K562 (cell line): ENCODE measurements at regions not wholly inside any gene's neighbourhood (a gene's known extent, or its start where the extent isn't known, plus 50 kb on each side); places are given as distances from the start of the nearest gene placed in this dataset.

Experiments
- ATAC-seq: fragments of 200-7000 bp; cut with Tn5 transposase; 3 replicates; pipeline ENCODE4 v1.9.1; 2020; ENCODE audit warnings: moderate library complexity
- BruUV-seq: library from RNA; stranded (reverse); fragments of 400-500 nt; replicated peaks from 2 replicates; lab custom pipeline; 2021; lab: Mats Ljungman, UMichigan
- CTCF ChIA-PET: fragments of 300-600 bp; formaldehyde crosslinking; extraction: SDS; loops from one replicate; lab custom pipeline; 2021; ENCODE audit warnings: low intra/inter-chr PET ratio; lab: Yijun Ruan, JAX
- POLR2A ChIA-PET: fragments of 300-600, 350-650 bp; sonication (Branson Sonifier 250); formaldehyde crosslinking; extraction: SDS; loops from one replicate; lab custom pipeline; 2021; ENCODE audit warnings: antibody characterized with exemption, inconsistent platforms; lab: Yijun Ruan, JAX
- DNase-seq, 4 experiments: peaks; one replicate each; pipeline versions ENCODE4 v3.0.0 to v3.0.0-alpha.2; 2011 to 2018; ENCODE audit warnings: low spot score in 3 of 4, mixed read lengths in 3 of 4; ENCODE audit errors: extremely low read depth in 1 of 4
- FAIRE-seq: peaks from 2 replicates; lab custom pipeline; 2011; peaks lifted over from hg19 to GRCh38; lab: Jason Lieb, UNC
- H2AFZ ChIP-seq: 2 replicates; pipeline ENCODE4 v1.6.0; 2011; ENCODE audit warnings: low read depth, low read length, control low read depth, inconsistent platforms
- H3K27ac ChIP-seq: fragments of 200-600 bp; 3 replicates; pipeline ENCODE4 v1.8.0; 2011; ENCODE audit warnings: low read depth, mild to moderate bottlenecking, control low read depth, inconsistent platforms, low read length, moderate library complexity, mixed read lengths; ENCODE audit errors: extremely low read depth
- H3K27me3 ChIP-seq, 2 experiments: fragments of 300-600 bp in 1 of 2; 2 replicates in 1 of 2; 3 replicates in 1 of 2; pipeline versions ENCODE4 v1.6.0 to v1.8.0; 2011; ENCODE audit warnings: inconsistent platforms in 2 of 2, low read length in 2 of 2, mild to moderate bottlenecking in 1 of 2, mixed read lengths in 1 of 2, moderate library complexity in 1 of 2; ENCODE audit not compliant: control insufficient read depth in 2 of 2, insufficient read depth in 2 of 2
- H3K36me3 ChIP-seq: fragments of 300-600 bp; 3 replicates; pipeline ENCODE4 v1.8.0; 2011; ENCODE audit warnings: mild to moderate bottlenecking, low read length, inconsistent platforms; ENCODE audit not compliant: control insufficient read depth, insufficient read depth
- H3K4me1 ChIP-seq, 2 experiments: fragments of 200-600 bp in 1 of 2; replicated peaks in 1 of 2; 2 replicates in 1 of 2; 3 replicates in 1 of 2; pipeline versions ENCODE4 v1.5.1 to v1.8.0; 2011; ENCODE audit warnings: inconsistent platforms in 2 of 2, low read length in 2 of 2, mild to moderate bottlenecking in 1 of 2, mixed read lengths in 1 of 2, moderate library complexity in 1 of 2; ENCODE audit not compliant: control insufficient read depth in 2 of 2, insufficient read depth in 2 of 2
- H3K4me2 ChIP-seq: 2 replicates; pipeline ENCODE4 v1.6.1; 2011; ENCODE audit warnings: low read length, control low read depth, inconsistent platforms, mixed read lengths; ENCODE audit not compliant: insufficient read depth
- H3K4me3 ChIP-seq: fragments of 200-600 bp; sonication (generic), shearing (Covaris generic); 2 replicates; pipeline ENCODE4 v1.5.1; 2016; ENCODE audit warnings: control low read depth, inconsistent platforms
- H3K79me2 ChIP-seq: fragments of 200-600 bp; 3 replicates; pipeline ENCODE4 v1.8.0; 2011; ENCODE audit warnings: low read length, inconsistent platforms; ENCODE audit not compliant: control insufficient read depth, insufficient read depth
- H3K9ac ChIP-seq, 2 experiments: 2 replicates each; pipeline versions ENCODE4 v1.6.0 to v1.6.1; 2011; ENCODE audit warnings: low read depth in 2 of 2, low read length in 2 of 2, control low read depth in 1 of 2, inconsistent platforms in 1 of 2, mild to moderate bottlenecking in 1 of 2, mixed read lengths in 1 of 2; ENCODE audit not compliant: insufficient read depth in 1 of 2
- H3K9me1 ChIP-seq: one replicate; pipeline ENCODE4 v1.6.0; 2011; ENCODE audit warnings: inconsistent platforms, mild to moderate bottlenecking, low read length, moderate library complexity; ENCODE audit not compliant: control insufficient read depth, insufficient read depth
- H3K9me3 ChIP-seq: replicated peaks from 2 replicates; pipeline ENCODE4 v1.5.1; 2011; ENCODE audit warnings: low read depth, low read length, inconsistent platforms; ENCODE audit not compliant: control insufficient read depth, insufficient read depth
- H4K20me1 ChIP-seq: replicated peaks from 2 replicates; pipeline ENCODE4 v1.6.1; 2011; ENCODE audit warnings: low read length, inconsistent platforms, mixed read lengths; ENCODE audit not compliant: control insufficient read depth, insufficient read depth
- GABPB2 ChIP-seq: fragments of 250-450 bp; sonication (Bioruptor Pico); conservative IDR thresholded peaks from 2 replicates; pipeline ENCODE4 v1.5.1; 2021; ENCODE audit warnings: mild to moderate bottlenecking
- HSF4 ChIP-seq: fragments of 250-450 bp; sonication (Bioruptor Pico); IDR thresholded peaks from 2 replicates; pipeline ENCODE4 v2.1.2; 2022; ENCODE audit warnings: mild to moderate bottlenecking, moderate library complexity, borderline replicate concordance
- KDM5B ChIP-seq: fragments of 200-600 bp; sonication (generic); IDR thresholded peaks from 2 replicates; pipeline ENCODE4 v1.6.1; 2012; ENCODE audit warnings: low read depth, mild to moderate bottlenecking, moderate library complexity, low read length, control low read depth, inconsistent platforms; ENCODE audit not compliant: insufficient replicate concordance
- RAD51 ChIP-seq: fragments of 450-650 bp; IDR thresholded peaks from 2 replicates; pipeline ENCODE4 v1.7.1; 2016; ENCODE audit warnings: low read depth, mild to moderate bottlenecking, borderline replicate concordance
- YY1 ChIP-seq, 3 experiments: IDR thresholded peaks; 2 replicates each; pipeline ENCODE4 v1.6.1; 2011; ENCODE audit warnings: low read length in 2 of 3, mild to moderate bottlenecking in 2 of 3, moderate library complexity in 2 of 3, borderline replicate concordance in 1 of 3, control low read depth in 1 of 3, low read depth in 1 of 3; ENCODE audit not compliant: insufficient read depth in 3 of 3, insufficient replicate concordance in 2 of 3, control insufficient read depth in 1 of 3, insufficient read length in 1 of 3; ENCODE audit errors: extremely low read depth in 1 of 3
- ZFP1 ChIP-seq: fragments of 450-650 bp; formaldehyde crosslinking; IDR thresholded peaks from 2 replicates; pipeline ENCODE4 v1.4.0; 2020; ENCODE audit warnings: mild to moderate bottlenecking, mixed read lengths
- ZNF184 ChIP-seq: sonication (generic); formaldehyde crosslinking; IDR thresholded peaks from 2 replicates; pipeline ENCODE4 v1.5.0; 2020; ENCODE audit warnings: missing genetic modification reagents
- WGBS: fragments of 100-300 bp; shearing (Covaris generic); methylation state at CpG from one replicate; pipeline ENCODE4 v1.1.6; 2016; ENCODE audit warnings: low coverage, mixed read lengths; ENCODE audit not compliant: insufficient coverage; ENCODE audit errors: missing lambda C conversion rate; 5-methylcytosine and 5-hydroxymethylcytosine counted together
- in situ Hi-C: fragments of 300-500 bp; cut with MboI; formaldehyde crosslinking; loops from 4 replicates; pipeline ENCODE4 v1.15.0; 2018; ENCODE audit warnings: inconsistent platforms, mixed read lengths
- intact Hi-C: fragments of 100-400 bp; cut with micrococcal nuclease; formaldehyde crosslinking; loops from 2 replicates; pipeline ENCODE4 v1.14.2; 2022
- TF ChIP-seq, protein P1 (sequence below): sonication (generic); formaldehyde crosslinking; IDR thresholded peaks from 2 replicates; pipeline ENCODE4 v1.8.1; 2023; ENCODE audit warnings: mild to moderate bottlenecking, missing genetic modification reagents

GRCh38 chr3:148178503-148178902 lies 519.2 kb upstream of the AGTR1 start:
- ChIA-PET POLR2A (no interaction called here), CTCF (no interaction called here)
- Histone ChIP-seq H3K9ac (no peak overlapping the region), H2AFZ (no peak overlapping the region), H3K27ac (no peak overlapping the region), H3K36me3 (no peaks in the 10 kb centered on the region), H3K9me3 (no peaks in the 10 kb centered on the region), H3K4me1 (no peaks in the 10 kb centered on the region), H3K4me3 (no peak overlapping the region), H3K79me2 (no peaks in the 10 kb centered on the region), H4K20me1 (no peaks in the 10 kb centered on the region), H3K4me2 (no peak overlapping the region), H3K9me1 (no peaks in the 10 kb centered on the region), H3K27me3 (no peaks in the 10 kb centered on the region)
- TF ChIP-seq ZFP1 (no peak), GABPB2 (no peak), YY1 (IDR thresholded peaks at IDR 0.05; ENCODE audit: borderline replicate concordance in 1 of 3, control insufficient read depth in 1 of 3, extremely low read depth in 1 of 3, insufficient read depth in 3 of 3, insufficient read length in 1 of 3, insufficient replicate concordance in 2 of 3, low read depth in 1 of 3, low read length in 2 of 3) (no peak), ZNF184 (CRISPR knock-in tag) (no peak), RAD51 (no peak), KDM5B (no peak), HSF4 (CRISPR knock-in tag) (no peak)
- TF ChIP-seq, protein P1, sequence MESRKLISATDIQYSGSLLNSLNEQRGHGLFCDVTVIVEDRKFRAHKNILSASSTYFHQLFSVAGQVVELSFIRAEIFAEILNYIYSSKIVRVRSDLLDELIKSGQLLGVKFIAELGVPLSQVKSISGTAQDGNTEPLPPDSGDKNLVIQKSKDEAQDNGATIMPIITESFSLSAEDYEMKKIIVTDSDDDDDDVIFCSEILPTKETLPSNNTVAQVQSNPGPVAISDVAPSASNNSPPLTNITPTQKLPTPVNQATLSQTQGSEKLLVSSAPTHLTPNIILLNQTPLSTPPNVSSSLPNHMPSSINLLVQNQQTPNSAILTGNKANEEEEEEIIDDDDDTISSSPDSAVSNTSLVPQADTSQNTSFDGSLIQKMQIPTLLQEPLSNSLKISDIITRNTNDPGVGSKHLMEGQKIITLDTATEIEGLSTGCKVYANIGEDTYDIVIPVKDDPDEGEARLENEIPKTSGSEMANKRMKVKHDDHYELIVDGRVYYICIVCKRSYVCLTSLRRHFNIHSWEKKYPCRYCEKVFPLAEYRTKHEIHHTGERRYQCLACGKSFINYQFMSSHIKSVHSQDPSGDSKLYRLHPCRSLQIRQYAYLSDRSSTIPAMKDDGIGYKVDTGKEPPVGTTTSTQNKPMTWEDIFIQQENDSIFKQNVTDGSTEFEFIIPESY (CRISPR knock-in tag) = no peak
- no peak for FAIRE-seq
- no TSS peak for BruUV-seq
- ATAC-seq = no peak
- intact Hi-C loops = no loop called here
- WGBS = 5% methylated on average over 3 of the region's 3 CpGs
- DNase-seq = no peak
- in situ Hi-C loops = no loop called here
